ENCODE measurements at regions not wholly inside any gene's neighbourhood (a gene's known extent, or its start where the extent isn't known, plus 50 kb on each side); places are given as distances from the start of the nearest gene placed in this dataset.

DNA sequence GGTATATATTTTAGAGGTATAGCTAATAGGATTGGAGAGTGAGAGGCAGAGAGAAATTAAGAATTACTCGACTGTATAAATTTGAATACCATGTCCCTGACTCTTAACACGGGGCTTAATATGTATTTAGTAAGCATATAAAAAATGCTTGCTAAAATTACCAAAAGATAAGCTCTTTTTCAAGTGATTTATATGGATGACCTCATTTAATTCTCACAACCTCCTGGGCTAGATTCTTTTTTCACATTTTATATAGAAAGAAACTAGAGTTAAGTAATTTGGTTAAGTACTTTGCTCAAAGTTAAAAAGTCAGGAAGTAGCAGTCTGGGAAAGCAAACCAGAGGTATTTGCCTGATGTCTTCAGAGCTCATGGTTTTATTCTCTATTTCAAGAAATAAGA lies 963.5 kb upstream of the SOX9 start:
- TF ChIP-seq POLR2A (IDR thresholded peaks at IDR 0.05; ENCODE audit: low read depth, low read length): no peak
- no peak for TF ChIP-seq POLR2AphosphoS5 (IDR thresholded peaks at IDR 0.05; ENCODE audit: low read depth, low read length)
- no peak for TF ChIP-seq TAF1 (IDR thresholded peaks at IDR 0.05; ENCODE audit: borderline replicate concordance, low read depth, low read length)
